Tongue (tissue), 1 donor: ENCODE measurements at regions not wholly inside any gene's neighbourhood (a gene's known extent, or its start where the extent isn't known, plus 50 kb on each side); places are given as distances from the start of the nearest gene placed in this dataset.

Experiments used
- DNase-seq: peaks from one replicate; pipeline ENCODE4 v3.0.0-alpha.2; 2015

DNA sequence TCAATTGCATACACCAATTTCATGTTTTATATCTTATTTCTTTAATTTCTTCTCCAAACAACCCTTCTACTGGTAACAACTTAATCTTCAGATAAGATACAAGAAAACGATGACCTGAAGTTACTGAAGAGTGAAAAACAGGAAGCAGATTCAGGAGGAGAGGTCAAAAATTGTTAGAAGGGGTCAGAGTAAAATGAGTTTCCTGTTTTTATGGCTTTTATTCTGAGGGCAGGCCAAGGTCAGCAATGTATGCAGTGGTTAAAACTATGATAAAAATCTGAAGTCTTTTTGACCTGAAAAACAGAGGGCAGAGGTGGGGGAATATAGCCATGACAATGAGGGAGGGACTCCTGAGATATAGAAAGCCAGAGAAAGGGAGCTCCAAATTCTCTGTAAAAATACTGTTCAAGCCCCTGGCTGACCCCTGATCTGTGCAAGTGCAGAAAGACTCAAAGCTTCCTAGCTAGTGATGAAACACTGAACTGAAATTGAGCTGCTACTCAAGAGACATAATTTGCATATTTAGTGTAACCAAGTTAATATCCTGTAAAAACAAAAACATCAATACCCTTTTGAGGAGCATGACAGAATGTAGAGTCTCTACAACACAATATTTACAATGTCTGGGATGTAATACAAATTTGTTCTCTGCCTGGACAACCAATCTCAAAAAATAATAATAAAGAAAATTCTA lies 514.3 kb upstream of the SEL1L start:
- DNase-seq, result no peak

DNA sequence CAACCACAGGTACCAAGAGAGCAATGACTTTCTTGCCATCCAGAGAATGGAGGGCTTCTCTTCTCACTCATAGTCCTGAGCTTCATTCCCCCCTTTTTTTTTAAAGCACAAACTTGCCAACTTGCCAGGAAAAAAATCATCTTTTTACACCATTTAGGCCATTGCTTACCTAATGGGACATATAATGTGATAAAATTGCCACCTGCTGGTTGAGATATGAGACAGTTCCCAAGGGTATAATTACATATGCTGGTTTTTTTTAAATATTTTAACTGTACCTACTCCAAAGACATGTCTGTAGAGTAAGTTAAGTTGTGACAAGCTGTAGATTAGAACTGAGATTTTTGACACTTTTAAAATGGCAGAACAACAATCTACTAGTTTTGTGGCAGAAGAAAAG lies 519.1 kb upstream of the SEL1L start:
- no peak for DNase-seq

DNA sequence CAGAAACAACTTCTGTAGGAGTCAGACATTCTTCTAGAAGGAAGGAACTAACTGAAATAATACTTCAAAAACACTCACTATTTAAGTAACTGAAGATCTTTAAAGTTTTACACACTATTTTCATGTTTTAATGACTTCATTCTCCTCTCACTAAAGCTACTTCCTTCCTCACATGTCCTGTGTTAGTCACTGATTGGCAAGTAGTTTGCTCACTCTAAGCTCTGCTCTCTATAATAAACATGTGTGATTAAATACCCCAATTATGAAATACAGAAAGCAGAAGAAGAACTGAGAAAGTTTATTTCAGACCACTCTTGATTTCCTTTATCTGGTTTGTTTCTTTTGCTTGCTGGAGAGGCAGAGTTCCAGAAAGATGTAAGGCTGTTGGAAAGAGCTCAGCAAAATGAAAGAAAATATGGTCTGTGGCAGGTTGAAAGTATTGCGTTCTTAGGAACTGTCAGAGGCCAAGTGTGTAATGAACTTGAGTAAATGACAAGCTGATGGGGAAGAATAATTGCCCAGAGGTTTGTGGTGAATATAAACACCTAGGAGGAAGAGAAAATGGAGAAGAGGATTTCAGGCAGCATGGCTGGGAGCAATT lies 522.0 kb upstream of the SEL1L start:
- DNase-seq, result peak; percentile 45

DNA sequence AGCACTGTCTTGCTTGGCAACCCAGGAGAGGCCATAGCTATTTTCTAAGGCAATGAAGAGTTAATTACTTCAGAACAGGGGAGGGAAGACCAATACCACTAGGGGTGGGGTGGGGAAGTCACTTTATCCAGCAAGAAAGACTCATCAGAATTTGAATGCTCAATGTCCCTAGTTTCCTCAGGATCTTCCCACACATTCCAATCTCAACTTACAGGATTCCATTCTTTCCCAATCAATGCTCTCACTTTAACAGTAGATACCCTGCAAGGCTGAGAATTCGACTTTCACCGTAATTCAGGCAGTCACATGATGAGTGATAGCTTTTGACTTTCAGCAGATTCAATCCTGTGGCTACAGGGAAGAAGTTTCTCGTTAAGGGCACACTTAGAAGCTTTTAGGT lies 526.6 kb upstream of the SEL1L start:
- no peak for DNase-seq

DNA sequence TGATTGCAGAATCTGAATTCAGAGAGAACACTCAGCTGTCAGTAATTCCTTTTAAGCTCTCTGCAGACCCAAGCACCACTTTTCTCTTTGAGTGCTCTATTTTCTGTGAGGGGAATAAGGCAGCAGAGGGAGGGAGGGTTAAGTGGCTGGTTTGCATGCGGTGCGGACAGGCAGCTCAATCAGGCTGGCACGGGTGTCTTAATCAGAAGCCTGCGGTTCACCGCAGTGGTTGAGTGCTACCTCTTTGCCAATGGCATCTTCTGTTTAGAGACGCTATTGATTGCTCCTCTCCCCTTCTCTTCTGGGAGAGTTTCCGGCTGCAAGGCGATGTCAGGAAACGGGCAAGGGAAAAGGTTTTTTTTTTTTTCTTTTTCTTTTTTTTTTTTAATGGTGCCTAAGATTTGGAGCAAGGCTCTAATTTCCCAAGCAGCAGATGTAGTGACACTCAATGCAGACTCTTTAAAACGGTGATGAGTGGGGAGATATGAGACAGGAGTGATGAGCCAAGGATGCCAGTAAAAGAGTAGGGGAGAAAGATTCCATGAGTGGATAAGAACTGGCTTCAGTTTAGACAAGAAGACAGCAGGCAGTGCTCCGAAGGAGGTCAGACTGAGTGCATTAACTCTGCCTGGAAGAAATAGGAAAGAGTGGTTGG lies 533.7 kb upstream of the SEL1L start:
- no peak for DNase-seq

DNA sequence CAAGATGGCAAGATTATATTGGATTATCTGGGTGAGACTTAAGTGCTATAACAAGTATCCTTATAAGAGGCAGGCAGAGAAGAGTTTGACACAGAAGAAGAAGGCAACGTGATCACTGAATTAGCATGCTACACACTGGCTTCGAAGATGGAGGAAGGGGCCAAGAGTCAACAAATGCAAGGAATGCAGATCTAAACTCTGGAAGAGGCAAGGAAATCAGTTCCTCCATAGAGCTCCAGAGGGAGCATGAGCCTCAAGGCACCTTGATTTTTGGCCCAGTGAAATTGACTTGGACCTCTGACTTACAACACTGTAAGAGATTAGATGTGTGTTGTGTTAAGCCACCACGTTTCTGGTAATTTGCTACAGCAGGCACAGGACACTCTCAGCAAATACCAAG lies 536.4 kb upstream of the SEL1L start:
- no peak for DNase-seq

DNA sequence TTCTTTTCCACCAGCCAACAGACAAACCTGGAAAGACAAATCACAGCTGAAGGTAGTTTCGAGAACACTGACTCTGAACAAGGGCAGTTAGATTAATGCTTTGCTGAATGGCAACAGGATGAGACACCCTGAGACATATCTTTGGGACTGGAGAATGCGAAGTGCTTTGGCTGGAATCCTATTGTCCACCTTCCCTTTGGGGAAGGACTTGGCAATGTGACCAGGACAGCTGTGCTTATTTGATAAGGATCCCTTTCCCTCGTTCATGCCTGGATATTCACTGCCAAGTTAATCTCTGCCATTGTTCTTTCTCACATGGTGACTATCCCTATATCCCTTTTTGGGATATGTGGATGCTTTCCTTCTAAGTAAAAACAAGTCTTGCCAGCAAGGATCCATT lies 537.1 kb upstream of the SEL1L start:
- DNase-seq, result no peak

DNA sequence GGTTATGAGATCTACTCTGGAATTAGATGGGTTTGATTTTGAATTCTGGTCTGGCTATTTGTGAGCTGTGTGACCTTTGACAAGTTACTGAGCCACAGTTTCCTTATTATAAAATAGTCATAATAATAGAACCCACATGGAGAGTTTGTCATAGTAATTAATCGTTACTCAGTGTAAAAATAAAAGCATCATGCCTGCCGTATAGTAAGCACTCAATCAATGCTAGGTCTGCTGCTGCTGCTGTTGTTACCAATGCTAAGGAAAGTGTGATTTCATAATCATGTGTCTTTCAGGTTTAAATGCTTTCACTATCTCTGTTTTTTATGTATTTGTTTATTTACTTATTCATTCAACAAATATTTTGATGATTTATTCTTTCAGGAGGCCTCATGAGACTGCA lies 539.9 kb upstream of the SEL1L start:
- DNase-seq, result no peak

DNA sequence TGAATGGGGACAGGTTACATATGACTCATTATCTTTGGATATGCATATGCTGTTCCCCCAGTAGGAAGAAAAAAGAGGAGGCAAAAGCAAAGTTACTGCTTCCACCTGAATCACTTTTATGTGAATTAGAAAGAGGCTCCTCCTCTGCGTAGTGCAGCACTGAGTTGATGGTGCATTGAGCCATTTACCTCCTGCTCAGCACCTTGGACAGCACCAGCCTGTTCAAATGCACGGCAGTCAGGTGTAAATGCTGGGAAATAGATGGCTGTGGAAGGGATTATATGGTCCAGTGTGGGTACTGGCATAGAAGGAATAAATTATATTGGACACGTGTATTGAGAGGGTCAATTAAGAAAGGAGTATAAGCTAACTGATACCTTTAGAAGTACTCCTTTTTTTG lies 541.9 kb upstream of the SEL1L start:
- DNase-seq, result peak; percentile 76

DNA sequence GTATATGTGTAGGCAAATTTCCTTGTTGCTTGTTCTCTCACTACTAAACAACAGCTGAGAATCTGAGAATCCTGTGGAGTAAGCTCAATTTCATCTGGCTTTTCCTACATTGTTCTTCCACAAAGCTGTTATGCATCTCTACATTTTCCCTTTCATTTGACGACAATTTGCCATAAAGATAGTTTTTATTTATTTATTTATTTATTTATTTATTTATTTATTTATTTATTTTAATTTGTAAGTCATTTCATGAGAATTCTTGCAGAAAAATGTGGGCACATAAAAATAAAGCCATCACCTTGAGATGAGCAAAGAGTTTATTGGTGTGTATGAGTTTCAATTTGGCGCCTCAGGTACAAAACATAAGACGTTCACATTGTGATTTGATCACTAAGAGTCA lies 545.9 kb upstream of the SEL1L start:
- DNase-seq, result no peak

DNA sequence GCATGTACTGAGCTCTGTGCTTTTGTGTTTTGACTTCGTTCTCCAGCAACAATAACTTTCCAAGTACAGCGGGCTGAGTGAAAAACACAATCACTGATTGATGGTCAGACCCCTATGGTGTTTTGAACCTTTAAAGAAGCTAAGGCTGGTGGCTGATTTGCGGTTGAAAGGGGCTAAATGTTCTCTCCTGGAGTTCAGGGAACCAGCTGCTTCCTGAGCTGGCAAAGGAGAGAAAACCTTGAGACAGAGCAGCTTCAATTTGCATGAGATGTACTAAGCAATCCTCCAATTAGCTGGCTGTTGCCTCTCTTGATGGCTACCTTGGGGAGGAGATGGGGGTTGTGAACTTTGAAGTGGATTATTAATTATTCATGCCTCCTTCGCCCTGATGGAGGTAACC lies 546.7 kb upstream of the SEL1L start:
- DNase-seq, result no peak

DNA sequence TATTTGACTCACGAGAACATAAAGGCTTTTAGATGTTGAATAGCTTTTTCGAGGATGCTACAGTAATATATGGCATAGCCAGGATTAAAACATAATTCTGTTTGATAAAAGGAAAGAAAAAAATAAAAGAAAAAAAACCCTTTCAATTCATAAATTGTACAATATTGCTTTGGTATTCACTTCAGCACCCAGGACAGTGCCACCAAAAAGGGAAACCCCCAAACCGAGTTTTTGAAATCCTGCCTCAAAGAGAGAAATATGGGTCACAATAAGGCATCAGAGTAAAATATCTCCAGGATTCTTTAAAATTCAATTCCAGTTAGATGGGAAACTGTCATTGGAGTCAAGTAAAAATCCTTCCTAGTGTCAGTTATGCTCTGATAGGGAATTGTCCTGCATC lies 551.2 kb upstream of the SEL1L start:
- peak; percentile 1 for DNase-seq

DNA sequence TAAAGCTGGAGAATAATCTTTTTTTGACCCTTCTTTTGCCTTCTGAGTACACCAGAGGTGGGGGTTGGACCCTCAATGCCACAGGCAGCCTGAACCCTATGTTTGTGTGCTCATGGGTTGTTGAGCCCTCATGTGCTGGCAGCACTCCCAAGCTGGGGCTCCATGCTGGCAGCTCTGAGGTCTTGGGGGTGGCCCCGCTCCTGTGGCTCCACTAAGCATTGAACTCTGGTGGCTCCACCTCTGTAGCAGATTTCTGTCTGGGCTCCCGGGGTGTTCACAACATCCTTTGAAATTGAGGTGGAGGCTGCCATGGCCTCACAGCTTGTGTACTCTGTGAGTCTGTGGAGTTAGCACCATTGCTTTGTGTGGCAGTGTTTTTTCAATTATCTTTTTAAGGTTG lies 557.4 kb upstream of the SEL1L start:
- DNase-seq, result no peak

DNA sequence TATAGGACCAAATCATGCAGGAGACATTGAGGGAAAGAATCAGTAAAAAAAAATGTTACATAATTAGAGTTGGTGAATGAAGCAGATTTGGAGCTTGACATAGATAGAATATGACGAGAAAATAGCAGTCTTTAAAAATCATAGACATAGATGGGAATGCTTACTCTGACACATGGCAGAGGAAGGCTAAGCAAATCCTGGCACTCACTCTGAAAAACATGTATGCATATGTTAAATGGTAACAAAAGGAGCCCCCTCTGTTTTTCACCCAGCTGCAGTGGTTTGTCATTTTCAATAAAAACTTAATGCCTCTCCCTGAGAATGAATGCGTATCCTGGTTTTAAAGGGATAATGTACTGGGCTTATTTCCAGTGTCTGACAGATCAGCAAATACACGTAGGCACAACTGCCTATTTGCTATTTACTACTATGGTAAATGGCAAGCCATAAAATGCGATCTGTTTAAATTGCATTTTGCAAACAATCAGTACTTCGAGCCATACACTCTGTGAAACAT lies 561.2 kb upstream of the SEL1L start:
- no peak for DNase-seq

DNA sequence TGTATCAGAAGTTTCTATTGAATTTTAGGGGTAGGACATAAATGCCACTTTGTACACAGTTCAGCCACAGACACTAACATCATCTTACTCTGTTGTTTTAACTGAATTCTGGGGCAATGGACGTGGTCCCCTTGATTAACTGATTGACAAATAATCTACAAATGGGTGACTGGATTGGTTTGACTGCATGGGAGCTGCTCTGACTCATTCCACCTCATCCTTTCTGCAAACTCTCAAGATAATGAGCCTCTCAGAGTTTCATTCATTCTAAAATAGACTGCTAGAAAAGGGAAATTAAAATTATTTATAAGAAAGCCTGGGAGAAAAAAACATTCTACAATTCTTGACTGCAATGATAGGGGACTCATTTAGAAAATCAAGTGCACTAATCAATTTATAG lies 570.4 kb upstream of the SEL1L start:
- no peak for DNase-seq

DNA sequence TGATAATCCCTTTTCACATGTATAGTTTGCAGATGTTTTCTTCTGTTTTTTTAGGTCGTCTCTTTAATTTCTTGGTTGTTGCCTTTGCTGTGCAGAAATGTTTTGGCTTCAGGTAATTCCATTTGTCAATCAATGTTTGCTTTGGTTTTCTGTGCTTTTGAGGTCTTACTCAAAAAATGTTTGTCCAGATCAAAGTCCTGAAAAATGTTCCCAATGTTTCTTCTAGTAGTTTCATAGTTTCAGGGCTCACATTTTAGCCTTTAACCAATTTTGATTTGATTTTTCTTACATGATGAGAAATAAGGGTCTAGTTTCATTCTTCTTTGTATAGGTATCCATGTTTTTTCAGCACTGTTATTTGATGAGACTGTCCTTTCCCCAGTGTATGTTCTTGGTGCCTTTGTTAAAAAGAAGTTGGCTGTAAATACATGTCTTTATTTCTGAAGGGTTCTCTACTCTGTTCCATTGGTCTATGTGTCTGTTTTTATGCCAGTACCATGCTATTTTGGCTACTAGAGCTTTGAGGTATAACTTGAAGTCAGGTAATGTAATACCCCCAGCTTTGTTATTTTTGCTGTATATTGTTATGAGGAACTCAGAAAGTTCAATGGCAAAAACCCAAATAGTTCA lies 578.7 kb upstream of the SEL1L start:
- no peak for DNase-seq

DNA sequence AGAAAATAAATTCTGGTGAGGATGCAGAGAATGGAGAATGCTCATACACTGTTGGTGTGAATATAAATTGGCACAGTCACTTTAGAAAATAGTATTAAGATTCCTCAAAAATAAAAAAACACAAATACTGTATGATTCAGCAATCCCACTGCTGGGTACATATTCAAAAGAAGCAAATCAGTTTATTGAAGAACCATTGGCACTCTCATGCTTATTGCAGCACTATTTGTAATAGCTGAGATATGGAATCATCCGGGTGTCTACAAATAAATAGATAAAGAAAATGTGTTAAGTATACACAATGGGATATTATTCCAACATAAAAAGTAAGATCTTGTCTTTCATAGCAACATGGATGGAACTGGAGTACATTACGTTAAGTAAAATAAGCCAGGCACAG lies 579.4 kb upstream of the SEL1L start:
- no peak for DNase-seq

DNA sequence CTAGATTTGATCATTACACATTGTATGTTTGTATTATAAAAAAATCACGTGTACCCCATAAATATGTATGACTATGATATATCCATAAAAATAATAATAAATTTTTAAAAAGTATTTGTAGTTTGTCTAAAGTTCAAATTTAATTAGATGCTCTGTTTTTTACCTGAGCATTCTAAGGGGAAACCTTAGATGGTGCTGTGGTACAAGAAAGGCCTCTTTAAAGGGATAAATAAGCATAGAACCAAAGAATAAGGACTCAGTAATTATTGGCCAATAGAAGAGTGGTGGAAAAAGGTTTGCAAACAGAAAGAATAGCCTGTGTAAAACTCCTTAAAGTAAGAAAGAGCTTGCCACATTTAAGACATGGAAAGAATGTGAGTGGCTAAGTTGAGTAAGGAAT lies 580.1 kb upstream of the SEL1L start:
- no peak for DNase-seq

DNA sequence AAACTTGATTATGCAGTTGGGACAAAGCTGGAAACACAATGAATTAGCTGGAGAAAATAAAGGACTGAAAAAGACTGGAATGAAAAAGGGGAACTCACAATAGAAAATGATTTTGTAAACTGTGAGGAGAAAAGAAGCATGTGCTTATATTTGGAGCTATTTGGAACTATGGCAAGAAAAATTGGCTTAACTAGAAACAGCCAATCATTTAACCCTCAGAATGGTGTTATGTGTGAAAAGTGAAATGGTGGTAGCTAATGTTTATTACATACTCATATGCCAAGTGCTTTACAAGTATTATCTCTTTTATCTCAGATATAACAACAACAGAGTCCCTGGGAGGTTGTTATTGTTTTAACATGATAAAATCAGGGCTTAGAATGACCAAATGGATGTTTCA lies 583.1 kb upstream of the SEL1L start:
- no peak for DNase-seq

DNA sequence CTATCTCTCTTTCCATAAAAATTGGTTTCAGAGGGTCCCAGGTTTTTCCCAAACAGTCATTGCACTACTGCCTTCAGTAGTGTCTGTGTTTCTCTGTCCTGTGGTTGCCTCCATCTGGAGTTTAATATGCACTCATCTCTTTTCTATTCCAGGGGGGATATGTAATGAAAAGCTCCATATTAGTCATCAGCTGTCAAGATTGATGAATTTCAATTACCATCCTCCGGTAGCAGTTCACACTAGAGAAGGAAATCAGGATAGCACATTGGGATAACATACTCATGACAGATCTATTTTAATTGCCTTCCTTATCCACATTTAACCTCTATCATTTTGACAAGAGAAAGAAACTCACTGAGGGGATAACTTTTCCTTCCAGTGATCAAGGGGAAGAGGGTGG lies 589.0 kb upstream of the SEL1L start:
- DNase-seq, result no peak

DNA sequence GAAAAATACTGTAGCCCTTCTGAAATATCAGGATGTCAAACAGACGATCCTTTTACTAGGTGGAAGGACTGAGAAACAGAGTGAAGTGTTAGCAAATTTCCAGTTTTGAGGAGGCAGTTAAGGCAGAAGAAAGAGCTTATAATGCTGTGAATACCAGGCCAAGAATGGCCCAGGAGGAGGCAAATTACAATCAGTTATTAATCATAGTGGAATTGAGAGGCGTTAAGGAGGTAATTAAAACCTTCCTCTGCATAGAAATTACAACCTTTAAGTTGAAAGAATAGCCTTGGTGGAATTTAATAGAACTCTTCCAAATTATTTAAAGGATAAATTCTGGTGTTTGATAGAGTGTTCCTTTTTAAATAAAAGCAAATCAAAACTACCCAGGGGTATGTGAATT lies 590.9 kb upstream of the SEL1L start:
- no peak for DNase-seq

DNA sequence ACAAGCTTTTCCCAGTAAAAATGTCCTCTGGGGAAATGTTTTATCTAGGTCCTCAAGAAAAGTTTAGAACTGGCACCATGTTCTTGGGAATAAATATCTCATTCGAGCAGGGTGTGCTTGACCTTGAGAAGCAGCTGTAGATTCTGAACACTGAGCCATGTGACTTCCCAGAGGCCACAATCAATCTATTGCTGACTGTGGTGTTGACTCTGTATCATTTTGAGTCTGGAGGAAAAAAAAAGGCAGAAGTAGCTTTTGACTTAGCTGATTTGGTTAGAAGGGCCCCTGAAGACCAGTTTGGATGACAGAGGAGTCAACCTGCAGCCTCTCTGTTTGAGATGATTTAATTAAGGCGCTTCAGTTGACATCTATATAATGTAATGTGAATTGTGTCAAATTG lies 592.4 kb upstream of the SEL1L start:
- DNase-seq, result no peak

DNA sequence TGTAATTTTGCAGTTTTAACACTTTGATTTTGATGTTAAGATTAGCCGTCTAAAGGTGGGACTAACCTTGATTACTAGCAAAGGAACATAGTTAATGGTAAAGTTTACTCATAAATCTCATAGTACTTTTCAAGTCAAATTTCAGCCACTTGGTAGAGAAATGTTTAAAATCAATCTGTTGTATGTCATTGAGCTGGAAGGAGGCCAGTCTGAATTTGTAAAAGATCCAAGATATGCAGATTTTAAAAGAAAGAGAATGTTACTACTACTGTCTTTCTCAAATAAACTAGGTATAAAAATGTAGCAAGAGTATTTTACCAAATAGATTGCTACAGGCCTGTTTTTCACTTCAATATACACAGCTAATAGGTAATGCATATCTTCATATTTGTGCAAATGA lies 600.8 kb upstream of the SEL1L start:
- DNase-seq, result peak; percentile 23
